A673 (cell line): ENCODE measurements at regions not wholly inside any gene's neighbourhood (a gene's known extent, or its start where the extent isn't known, plus 50 kb on each side); places are given as distances from the start of the nearest gene placed in this dataset.

Experiments used
- EZH2 ChIP-seq: fragments of 200-600 bp; sonication (generic); IDR thresholded peaks from 2 replicates; pipeline ENCODE4 v1.6.1; 2017; ENCODE audit warnings: borderline replicate concordance, low read depth, mild to moderate bottlenecking, mixed read lengths, antibody characterized with exemption, low read length; ENCODE audit not compliant: poor library complexity, severe bottlenecking
- TF ChIP-seq, protein P1 (sequence below): fragments of 300-800, 200-600 bp; sonication (generic); conservative IDR thresholded peaks from 2 replicates; pipeline ENCODE4 v1.5.1; 2017; ENCODE audit warnings: low read depth, mild to moderate bottlenecking, antibody characterized with exemption, low read length, moderate library complexity, mixed read lengths

DNA sequence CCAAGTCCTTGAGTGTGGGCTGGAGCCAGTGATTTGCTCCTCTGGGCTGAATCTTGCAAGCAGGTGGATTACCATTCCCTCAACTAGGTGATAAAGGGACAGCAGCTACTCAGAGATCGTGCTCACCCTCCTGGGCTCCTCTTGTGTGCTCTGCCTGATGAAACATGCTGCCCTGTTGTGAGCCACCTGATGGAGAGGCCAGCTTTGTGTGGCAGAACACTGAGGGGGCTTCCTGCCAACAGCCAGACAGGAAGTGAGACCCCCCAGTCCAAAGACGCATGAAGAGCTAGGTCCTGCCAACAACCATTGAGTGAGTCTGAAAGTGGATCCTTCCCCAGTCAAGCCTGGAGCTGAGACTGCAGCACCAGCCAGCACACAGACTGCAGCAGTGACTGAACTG is 106.4 kb upstream of the IRX2 start:
- TF ChIP-seq, protein P1, sequence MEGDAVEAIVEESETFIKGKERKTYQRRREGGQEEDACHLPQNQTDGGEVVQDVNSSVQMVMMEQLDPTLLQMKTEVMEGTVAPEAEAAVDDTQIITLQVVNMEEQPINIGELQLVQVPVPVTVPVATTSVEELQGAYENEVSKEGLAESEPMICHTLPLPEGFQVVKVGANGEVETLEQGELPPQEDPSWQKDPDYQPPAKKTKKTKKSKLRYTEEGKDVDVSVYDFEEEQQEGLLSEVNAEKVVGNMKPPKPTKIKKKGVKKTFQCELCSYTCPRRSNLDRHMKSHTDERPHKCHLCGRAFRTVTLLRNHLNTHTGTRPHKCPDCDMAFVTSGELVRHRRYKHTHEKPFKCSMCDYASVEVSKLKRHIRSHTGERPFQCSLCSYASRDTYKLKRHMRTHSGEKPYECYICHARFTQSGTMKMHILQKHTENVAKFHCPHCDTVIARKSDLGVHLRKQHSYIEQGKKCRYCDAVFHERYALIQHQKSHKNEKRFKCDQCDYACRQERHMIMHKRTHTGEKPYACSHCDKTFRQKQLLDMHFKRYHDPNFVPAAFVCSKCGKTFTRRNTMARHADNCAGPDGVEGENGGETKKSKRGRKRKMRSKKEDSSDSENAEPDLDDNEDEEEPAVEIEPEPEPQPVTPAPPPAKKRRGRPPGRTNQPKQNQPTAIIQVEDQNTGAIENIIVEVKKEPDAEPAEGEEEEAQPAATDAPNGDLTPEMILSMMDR: no peak
- no peak for TF ChIP-seq EZH2
